GM18499 (cell line): ENCODE measurements at regions not wholly inside any gene's neighbourhood (a gene's known extent, or its start where the extent isn't known, plus 50 kb on each side); places are given as distances from the start of the nearest gene placed in this dataset.
"Not testable (repeated sequence)": the region's sequence is repeated elsewhere in the genome, so short reads cannot be mapped to it uniquely, and the experiment has no call there.

Experiments used
- ATAC-seq: cut with Tn5 transposase; IDR thresholded peaks from one replicate; pipeline ENCODE4 v1.9.1; 2021; ENCODE audit warnings: moderate number of reproducible peaks; ENCODE audit not compliant: insufficient read depth, unreplicated experiment

DNA sequence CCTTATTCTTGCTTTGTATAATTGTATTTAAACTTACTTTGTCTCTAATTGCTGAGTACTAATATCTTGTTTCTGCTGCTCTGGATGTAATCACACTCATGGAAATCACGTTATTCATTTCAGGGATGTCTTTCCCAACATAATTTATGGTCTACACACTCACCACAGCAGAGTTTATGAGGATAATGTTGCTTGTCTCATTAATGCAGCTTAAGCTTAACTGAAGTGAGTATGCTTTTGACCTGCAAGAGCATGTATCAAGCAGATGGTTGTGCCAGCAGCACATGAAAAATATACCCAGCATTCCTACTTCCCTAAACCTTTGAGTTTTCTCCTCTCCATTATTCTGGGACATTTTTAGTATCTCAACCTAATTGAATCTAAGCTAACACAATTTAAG, 1080.9 kb downstream of the SLITRK5 start:
- no peak for ATAC-seq

DNA sequence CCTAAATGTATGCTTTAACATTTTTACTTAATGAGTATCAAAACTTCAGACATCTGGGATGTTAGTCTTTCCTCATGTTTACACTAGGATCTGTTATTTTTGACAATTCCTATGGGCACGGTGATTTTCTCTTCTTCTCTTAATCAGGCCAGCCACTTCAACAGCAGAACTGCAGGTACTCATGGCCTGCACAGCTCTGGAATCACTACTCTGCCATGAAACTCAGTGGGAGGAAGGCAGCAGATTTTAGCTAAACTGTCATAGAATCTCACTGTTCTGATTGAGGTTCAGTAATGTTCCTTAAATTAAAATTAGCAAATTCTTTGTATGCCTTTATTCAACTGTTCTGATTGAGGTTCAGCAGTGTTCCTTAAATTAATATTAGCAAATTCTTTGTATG, 1083.0 kb downstream of the SLITRK5 start:
- no peak for ATAC-seq

DNA sequence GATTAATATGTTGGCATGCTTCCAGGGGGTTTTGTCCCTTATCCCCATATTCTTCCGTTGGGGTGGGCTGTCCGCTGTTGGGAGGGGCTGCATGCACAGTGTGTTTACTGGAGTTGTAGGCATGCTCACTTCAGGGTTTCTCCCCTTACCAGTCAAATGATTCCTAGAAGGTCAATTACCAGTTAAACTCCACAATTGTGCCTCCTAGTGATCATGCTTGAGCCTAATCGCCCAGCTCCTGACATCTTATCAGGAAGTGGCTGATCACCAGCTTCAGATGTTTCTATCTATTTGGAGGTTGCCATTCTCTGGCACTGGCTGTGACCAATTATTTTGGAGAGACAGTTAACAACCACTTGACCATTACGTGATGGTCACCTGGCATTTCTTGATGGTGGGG, 1090.0 kb downstream of the SLITRK5 start:
- no peak for ATAC-seq

DNA sequence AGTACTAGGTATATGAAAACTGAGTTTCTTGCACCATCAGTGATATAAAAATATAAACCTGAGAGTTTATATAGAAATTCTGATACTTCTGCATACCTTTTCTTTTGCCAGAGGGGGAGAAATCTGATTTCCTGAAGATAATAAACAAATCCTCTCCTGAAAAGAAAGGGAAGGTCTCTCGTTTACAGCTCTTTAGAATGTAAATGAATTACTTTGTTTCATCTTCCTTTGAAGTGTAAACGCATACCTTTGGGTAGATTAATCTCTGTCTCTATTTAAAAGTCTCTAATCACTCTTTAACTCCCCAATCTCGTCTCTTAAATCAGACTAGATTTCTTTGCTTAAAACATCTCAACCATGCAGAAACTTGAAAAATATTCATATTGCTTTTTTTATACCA, 1092.9 kb downstream of the SLITRK5 start:
- ATAC-seq = no peak

DNA sequence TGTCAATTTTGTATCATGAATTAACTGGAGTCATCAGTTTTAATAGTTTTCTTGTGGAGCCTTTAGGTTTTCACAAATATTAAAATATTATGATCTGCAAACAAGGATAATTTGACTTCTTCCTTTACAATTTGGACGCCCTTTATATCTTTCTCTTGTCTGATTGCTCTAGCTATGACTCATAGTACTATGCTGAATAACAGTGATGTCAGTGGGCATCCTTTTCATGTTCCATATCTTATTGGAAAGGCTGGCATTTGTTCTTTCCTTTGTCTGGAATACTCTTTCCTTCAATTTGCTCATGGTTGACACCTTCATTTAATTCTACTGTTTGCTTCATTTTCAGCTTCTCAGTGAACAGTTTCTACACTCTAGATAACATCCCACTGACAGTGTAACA, 1129.3 kb downstream of the SLITRK5 start:
- no peak for ATAC-seq

DNA sequence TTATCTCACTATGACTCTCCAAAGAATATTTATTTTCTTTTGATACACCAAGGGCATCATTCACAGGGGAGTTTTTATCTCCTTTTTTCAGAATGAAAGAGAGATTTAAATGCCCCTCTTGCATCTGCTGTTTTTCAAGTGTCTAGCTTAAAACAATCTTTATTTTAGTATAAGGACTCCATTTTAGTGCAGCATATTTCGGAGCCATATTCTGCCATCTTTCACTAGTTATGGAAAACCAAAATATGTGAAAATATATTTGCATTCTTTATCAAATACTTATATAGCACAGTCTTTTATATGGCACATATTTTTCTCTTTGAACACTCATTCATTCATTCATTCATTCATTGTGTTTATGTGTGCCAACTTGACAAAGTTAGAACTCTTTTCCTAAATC, 1130.2 kb downstream of the SLITRK5 start:
- ATAC-seq = no peak

DNA sequence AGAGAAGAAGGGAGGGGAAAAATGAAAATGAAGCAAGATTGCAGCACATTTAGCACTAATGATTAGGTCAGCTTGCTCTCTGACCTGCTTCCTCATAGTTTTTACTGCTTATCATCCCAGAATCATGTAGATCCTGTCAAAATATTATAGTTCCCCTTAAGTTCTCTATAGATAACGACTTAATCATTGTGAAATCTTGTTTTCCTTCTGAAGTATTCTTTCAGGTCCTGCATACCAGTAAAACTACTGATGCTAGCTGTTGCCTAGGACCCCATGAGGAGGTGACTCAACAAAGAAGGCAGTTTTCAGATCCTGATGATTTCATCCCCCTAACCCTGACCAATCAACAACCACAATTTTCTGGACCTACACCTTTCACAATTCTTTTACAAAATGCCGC, 1131.7 kb downstream of the SLITRK5 start:
- ATAC-seq = no peak

DNA sequence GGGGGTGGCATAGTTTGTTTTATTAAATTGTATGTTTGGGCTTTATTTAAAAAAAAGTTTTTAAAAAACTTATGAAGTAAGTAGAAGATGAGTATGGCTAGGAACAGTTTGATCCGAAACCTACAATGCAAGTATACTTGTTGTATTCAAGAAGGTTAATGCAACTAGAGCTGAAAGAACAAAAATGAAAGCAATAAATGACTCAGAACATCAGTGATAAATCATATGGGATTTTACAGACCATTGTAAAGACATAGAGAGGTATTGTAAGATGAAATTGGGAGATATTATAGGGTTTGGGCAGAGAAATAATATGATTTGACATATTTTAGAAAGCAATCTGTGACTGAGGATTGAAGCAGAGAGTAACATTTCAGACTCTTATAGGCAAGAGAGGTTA, 1135.3 kb downstream of the SLITRK5 start:
- no peak for ATAC-seq

DNA sequence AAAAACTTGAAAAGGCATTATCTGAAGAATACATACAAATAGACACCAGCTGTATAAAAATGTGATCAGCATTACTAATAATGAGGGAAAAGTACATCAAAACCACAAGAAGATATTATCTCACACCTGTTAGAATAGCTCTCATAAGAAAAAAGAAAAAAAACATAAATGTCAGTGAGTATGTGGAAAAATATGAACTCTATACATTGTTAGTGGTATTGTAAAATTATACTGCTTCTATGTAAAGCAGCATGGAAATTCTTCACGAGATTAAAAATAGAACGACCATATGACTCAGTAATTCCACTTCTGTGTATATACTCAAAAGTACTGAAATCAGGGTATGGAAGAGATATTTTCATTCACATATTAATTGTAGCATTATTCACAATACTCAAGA, 1146.4 kb downstream of the SLITRK5 start:
- no peak for ATAC-seq

DNA sequence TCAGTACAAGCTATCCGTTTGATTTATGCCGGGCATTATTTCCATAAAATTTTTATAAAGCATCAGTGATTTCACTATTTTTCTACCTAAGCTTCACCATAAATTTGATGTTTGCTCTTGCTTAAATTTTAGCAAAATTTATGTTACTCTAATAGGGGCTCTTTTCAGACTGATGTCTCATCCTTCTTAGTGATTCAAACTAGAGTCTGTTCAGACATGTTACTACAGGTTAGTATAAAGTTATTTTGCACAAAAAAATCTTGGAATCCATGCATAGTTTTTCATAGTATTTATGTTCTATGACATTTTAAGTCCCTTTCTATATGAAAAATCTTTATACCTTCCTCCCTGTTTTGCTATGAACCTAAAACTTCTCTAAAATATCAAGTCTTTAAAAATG, 1151.9 kb downstream of the SLITRK5 start:
- ATAC-seq = no peak

DNA sequence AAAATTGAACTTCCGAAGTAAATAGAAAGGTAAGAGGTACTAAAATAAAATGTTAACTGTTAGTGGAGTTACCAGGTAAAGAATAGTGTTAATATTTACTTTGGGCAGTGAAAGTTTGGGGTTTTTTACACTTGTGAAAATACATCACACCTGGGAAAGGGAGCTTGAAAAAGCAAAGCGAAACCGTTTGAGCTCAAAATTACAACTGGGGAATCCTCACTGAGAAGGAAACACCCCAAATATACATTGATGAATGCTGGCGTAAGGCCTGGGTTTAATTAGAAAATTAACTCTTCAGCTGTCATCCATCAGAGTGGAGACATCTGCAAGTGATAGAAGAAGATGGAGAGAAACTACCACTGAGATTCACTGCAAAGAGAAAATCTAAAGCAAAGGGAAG, 1153.0 kb downstream of the SLITRK5 start:
- no peak for ATAC-seq

DNA sequence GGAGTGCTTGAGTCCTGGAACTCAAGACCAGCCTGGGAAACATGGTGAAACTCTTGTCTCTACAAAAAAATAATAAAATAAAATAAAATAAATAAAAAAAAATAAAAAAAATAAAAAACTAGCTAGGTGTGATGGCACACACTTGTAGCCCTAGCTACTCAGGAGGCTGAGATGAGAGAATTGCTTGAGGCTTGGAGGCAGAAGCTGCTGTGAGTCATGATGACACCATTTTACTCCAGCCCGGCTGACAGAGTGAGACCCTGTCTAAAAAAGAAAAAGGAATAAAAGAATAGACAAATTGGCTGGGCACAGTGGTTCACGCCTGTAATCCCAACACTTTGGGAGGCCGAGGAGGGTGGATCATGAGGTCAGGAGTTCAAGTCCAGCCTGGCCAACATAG, 1168.9 kb downstream of the SLITRK5 start:
- no peak for ATAC-seq

DNA sequence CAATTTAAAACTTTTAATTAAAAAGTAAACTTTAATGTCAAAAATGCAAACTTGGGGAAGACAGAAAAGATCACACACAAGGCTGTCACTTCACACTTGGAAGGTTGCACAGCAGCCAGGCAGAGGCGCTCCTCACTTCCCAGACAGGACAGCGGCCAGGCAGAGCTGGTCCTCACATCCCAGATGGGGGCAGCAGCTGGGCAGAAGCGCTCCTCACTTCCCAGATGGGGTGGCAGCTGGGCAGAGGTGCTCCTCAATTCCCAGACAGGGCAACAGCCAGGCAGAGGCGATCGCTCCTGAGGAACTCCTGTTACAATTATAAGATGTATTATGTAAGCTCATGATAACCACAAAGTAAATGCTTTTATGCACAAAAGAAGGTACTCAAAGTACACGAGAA, 1181.1 kb downstream of the SLITRK5 start:
- not testable (repeated sequence) for ATAC-seq

DNA sequence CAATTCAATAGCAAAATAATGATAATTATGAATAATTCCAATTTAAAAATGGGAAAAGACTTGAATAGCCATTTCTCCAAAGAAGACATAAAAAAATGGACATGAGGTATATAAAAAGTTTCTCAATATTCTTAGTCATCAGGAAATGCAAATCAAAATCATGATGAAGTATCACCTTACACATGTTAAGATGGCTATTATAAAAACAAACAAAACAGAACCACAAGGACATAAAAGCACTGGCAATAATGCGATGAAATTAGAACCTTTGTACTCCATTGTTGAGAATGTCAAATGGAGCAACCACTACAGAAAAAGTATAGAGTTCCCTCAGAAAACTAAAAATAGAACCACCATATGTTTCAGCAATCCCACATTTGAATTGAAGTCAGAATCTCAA, 1186.1 kb downstream of the SLITRK5 start:
- no peak for ATAC-seq

DNA sequence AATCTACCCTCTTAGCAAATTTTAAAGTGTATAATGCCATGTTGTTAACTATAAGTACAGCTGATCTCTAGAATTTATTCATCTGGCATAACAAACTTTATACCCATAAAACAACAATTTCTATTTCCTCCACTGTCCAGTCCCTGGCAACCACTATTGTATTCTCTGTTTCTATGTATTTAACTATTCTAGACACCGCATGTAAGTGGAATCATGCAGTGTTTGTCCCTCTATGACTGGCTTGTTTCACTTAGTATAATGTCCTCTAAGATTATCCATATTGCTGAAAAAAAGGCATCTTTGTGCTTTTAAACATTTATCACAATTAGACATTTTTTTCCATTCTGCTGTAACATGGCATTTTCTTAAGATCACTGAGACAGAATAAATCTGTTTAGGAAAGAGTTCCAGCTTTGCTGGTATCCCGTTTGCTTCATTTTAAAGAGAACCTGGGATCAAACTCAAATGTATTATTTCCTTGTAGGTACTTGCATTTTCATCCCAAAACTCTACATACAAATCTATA, 1191.0 kb downstream of the SLITRK5 start:
- ATAC-seq = no peak

DNA sequence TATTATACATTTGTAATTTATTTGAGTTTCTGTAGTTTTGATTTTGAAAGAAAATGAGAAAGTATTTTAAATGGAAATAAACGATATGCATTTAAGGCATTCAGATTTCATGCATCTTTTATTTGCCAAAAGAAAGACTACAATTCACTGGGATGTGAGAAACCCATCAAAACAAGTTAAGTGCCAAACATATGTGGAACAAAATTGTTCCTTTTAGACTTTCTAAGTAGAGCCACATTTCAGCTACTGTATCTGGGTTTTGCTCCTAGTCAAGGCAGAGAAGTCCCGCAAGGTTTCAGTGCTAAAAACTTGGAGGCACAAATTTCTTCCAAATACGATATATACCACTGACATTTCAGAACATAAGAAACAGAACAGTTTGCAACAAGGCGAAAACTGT, 1191.9 kb downstream of the SLITRK5 start:
- no peak for ATAC-seq

DNA sequence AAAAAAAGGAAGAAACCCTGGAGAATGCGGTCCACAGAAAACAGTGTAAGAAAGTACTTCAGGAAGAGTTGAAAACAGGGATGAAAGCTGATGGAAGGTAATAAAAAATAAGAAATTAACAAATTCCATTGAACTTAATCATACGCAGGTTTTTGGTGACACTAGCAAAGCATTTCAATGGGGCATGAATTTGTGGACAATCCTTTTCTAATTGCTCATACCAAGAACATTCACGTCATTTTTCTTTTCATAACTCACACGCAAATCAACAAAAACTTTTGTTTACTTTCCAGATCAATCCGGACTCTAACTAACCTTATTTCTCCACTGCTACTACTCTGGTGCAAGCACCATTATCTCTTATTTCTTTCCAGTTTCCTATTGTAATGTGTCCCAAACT, 1195.0 kb downstream of the SLITRK5 start:
- ATAC-seq = no peak

DNA sequence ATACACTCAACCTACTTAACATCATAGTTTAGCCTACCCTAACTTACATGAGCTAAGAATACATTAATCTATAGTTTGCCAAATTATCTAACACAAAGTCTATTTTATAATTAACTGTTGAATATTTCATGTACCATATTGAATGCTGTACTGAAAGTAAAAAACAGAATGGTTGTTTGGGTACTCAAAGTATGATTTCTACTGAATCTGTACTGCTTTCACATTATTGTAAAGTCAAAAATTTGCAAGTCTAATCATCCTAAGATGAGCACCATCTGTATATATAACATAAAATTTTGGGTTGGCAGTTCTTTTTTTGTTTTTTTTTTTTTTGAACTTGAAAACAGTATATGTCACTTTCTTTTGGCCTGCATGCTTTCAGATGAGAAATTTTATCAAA, 1212.6 kb downstream of the SLITRK5 start:
- no peak for ATAC-seq

DNA sequence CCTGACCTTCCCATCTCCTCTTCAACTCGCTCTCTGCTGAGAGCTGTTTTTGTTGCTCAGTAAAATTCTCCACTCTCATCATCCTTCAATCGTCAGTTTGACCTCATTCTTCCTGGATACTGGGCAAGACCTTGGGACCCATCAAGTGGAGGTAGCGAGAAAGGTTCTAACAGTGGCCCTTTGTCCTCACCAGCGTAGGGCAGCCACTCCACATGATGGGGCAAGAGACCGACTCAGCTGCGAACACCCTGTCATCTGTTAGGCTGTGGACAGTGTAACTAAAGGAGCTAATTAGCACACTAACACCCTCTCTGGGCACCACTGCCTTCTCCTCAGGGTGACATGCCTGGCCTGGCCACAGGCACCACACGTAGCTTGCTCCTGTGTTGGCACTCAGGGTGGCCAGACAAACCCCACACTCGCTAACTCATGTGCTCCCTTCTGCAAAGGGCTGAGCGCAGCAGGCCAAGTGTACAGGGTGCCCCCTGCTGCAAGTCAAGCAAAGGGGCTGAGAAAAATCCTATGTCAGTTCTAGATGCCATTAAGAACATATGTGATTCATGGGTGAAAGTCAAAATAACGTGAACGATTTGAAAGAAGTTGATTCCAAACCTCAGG, 1216.0 kb downstream of the SLITRK5 start:
- ATAC-seq = no peak

DNA sequence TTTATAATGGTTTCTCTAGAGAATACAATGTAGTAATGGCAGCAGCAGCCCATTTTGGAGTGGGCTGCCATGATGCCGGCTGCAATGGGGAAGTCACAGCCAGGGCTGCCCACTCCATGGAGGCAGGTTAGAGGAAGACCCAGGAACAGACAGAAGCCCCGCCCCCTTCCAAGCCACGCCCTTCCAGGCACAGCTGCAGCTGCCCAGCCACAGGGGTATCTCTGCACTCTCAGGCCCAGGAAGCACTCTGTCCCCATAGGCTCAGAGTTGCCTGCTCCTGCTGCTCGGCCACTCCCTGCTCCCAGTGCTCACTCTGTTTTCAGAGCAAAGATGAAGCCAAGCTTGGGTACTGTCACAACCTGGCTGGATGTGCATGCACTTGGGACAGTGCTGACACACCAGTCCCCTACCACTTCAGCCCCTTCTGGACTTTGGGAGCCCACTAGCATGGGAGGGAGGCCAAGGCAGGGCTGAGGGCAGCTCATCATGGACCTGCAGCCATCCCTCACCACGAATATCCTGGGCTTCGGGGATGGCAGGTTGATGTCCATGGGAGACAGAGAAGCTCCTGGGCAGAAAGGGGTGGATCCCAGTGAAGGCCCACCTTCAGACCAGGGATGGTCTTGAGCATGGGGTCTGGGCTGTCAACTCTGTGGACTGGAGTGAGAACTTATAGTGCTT, 1224.2 kb downstream of the SLITRK5 start:
- no peak for ATAC-seq

DNA sequence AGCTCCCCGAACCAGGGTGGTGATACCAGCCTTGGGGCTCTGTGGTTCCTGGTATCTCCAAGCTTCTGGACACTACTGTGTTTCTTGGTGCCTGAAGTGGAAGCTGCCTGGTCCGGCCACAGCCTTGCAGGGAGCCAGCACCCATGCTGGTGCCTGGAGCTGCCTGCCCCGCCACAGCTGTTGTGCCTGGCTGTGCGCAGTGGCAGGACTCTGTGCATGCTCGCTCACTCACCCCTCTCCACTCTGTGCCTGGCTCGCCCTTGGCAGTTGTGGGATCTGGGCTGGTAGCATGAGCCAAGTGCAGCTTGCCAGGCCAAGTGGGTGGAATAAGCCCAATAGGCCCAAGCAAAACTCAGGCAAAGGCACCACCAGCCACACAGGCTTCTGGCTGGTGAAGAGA, 1225.3 kb downstream of the SLITRK5 start:
- no peak for ATAC-seq

DNA sequence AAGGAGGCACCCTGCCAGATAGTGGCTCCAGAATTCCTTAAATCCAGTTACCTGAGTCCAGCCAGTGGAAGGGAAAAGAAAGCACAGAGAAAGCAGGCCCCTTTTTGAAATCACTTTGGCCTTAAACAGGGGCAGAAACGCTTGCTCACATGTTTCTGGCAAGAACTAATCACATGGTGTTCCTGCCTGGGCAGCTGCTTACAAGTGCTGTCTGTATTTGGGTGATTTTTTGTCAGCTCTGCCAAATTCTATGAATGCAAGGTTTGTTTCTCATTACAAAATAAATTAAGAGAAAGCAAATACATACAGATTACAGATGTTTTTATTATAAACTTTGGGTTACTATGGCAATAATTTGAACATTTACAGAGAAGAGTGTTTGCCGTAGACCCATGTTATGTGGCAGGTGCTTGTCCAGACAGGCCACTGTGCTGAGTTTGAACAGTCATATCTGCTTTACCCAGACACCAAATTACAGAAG, 1237.8 kb downstream of the SLITRK5 start:
- ATAC-seq = no peak
